Tibial nerve (tissue), 3 donors: ENCODE measurements at regions not wholly inside any gene's neighbourhood (a gene's known extent, or its start where the extent isn't known, plus 50 kb on each side); places are given as distances from the start of the nearest gene placed in this dataset.

Experiments used
- EP300 ChIP-seq, 2 donors: sonication (generic); formaldehyde crosslinking; IDR thresholded peaks; one replicate each; pipeline ENCODE4 v1.6.1; 2017; ENCODE audit warnings: antibody characterized with exemption in 2 of 2, mild to moderate bottlenecking in 1 of 2
- POLR2A ChIP-seq, 2 donors: fragments of 450-650 bp; IDR thresholded peaks; one replicate each; pipeline ENCODE4 v1.6.1; 2017; ENCODE audit warnings: antibody characterized with exemption in 2 of 2, mild to moderate bottlenecking in 2 of 2, moderate library complexity in 2 of 2

DNA sequence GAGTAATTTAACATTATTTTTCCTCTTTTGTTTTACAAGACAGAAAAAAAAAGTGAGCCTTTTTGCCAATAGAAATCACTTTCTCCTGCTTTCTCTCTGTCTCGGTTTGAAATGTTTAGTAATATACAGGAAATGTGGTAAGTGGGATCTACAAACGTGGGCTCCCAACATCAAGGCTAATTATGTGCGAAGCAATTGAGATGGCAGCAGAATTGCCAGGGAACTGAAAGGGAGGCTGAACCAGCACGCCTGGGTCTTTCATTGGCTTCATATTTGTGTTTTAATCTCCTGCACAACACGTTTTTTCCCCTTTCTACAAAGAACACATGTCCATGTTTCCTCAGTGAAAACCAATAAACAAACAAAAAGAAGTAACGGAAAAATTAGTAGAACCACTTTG, 743.9 kb upstream of the SOX9 start:
- TF ChIP-seq POLR2A (IDR thresholded peaks at IDR 0.05) (no peak), EP300 (IDR thresholded peaks at IDR 0.05) (no peak)
